Chondrocyte (in vitro differentiated cells): ENCODE measurements at regions not wholly inside any gene's neighbourhood (a gene's known extent, or its start where the extent isn't known, plus 50 kb on each side); places are given as distances from the start of the nearest gene placed in this dataset.

Source experiments
- DNase-seq: peaks from one replicate; pipeline ENCODE4 v3.0.0; 2021; ENCODE audit warnings: mixed read lengths, low spot score
- H3K27ac Mint-ChIP-seq: one replicate; pipeline ENCODE4 v1.8.0; 2021; ENCODE audit warnings: mild to moderate bottlenecking, moderate library complexity, mixed read lengths; ENCODE audit not compliant: unreplicated experiment
- H3K27me3 Mint-ChIP-seq: 2 replicates; pipeline ENCODE4 v1.8.0; 2021; ENCODE audit warnings: low read depth, mixed read lengths
- H3K36me3 Mint-ChIP-seq: 2 replicates; pipeline ENCODE4 v1.8.0; 2021; ENCODE audit warnings: low read depth, mixed read lengths
- H3K4me1 Mint-ChIP-seq: 2 replicates; pipeline ENCODE4 v1.8.0; 2021; ENCODE audit warnings: low read depth, mild to moderate bottlenecking, mixed read lengths
- H3K4me3 Mint-ChIP-seq: one replicate; pipeline ENCODE4 v1.8.0; 2021; ENCODE audit warnings: mild to moderate bottlenecking, moderate library complexity, mixed read lengths; ENCODE audit not compliant: unreplicated experiment
- H3K9me3 Mint-ChIP-seq: 2 replicates; pipeline ENCODE4 v1.8.0; 2021; ENCODE audit warnings: low read depth, mixed read lengths
- TF ChIP-seq, protein P1 (sequence below): fragments of 200-600 bp; sonication (generic); IDR thresholded peaks from 2 replicates; pipeline ENCODE4 v1.5.0; 2021; ENCODE audit warnings: antibody characterized with exemption, mild to moderate bottlenecking, moderate library complexity

DNA sequence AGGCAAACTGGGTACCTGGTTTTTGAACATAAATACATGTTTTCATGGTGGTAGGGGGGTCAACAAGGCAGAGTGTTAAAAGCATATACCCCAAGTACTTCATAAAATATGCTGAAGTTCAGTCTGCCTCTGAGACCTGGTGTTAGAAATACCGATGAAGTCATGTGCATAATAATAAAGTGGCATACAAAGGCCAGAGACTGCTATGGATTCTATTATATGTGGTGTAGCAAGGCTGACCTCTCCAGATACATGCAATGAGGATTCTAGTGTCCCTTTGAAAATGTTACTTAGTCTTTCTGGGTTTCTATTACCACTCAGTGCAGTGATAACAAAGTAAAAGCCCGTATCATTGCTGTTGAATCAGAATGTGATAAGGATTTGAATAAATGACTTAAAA, 487.5 kb upstream of the ZNF608 start:
- Mint-ChIP-seq H3K27me3 (no peaks in the 10 kb centered on the region), H3K4me3 (no peak overlapping the region), H3K27ac (no peak overlapping the region), H3K9me3 (no peaks in the 10 kb centered on the region), H3K36me3 (no peaks in the 10 kb centered on the region), H3K4me1 (no peaks in the 10 kb centered on the region)
- TF ChIP-seq, protein P1, sequence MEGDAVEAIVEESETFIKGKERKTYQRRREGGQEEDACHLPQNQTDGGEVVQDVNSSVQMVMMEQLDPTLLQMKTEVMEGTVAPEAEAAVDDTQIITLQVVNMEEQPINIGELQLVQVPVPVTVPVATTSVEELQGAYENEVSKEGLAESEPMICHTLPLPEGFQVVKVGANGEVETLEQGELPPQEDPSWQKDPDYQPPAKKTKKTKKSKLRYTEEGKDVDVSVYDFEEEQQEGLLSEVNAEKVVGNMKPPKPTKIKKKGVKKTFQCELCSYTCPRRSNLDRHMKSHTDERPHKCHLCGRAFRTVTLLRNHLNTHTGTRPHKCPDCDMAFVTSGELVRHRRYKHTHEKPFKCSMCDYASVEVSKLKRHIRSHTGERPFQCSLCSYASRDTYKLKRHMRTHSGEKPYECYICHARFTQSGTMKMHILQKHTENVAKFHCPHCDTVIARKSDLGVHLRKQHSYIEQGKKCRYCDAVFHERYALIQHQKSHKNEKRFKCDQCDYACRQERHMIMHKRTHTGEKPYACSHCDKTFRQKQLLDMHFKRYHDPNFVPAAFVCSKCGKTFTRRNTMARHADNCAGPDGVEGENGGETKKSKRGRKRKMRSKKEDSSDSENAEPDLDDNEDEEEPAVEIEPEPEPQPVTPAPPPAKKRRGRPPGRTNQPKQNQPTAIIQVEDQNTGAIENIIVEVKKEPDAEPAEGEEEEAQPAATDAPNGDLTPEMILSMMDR: no peak
- DNase-seq: no peak

- no peaks in the 10 kb centered on the region for H3K9me3 Mint-ChIP-seq
- TF ChIP-seq, protein P1: no peak
- DNase-seq: no peak
- H3K27me3 Mint-ChIP-seq: no peaks in the 10 kb centered on the region
- H3K36me3 Mint-ChIP-seq: no peaks in the 10 kb centered on the region
- no peak overlapping the region for H3K4me3 Mint-ChIP-seq
- H3K27ac Mint-ChIP-seq: no peak overlapping the region
- no peaks in the 10 kb centered on the region for H3K4me1 Mint-ChIP-seq
Measured at GRCh38 chr5:125236007-125236406, 489.6 kb upstream of the ZNF608 start.

GRCh38 chr5:125236981-125237380, 490.5 kb upstream of the ZNF608 start:
- Mint-ChIP-seq H3K9me3 (peaks cover 3% of the 10 kb centered on the region), H3K4me1 (no peaks in the 10 kb centered on the region), H3K36me3 (no peaks in the 10 kb centered on the region), H3K4me3 (no peak overlapping the region), H3K27ac (no peak overlapping the region), H3K27me3 (no peaks in the 10 kb centered on the region)
- TF ChIP-seq, protein P1: no peak
- no peak for DNase-seq

DNA sequence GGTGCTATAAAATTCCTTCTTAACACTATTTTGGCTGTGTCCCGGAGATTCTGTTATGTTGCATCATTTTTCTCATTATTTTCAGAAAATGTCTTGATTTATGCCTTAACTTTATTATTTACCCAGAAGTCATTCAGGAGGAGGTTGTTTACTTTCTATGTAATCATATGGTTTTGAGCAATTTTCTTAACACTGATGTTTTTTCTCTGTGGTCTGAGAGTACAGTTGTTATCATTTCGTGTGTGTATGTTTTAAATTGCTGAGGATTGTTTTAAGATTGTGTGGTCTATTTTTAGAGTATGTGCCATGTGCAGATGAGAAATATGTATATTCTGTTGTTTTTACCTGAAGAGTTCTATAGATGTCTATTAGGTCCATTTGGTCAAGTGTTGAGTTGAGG, 498.1 kb upstream of the ZNF608 start:
- Mint-ChIP-seq H3K9me3 (peaks cover 22% of the 10 kb centered on the region), H3K4me3 (no peak overlapping the region), H3K27me3 (no peaks in the 10 kb centered on the region), H3K4me1 (peaks cover 7% of the 10 kb centered on the region), H3K27ac (no peak overlapping the region), H3K36me3 (peaks cover 5% of the 10 kb centered on the region)
- TF ChIP-seq, protein P1: no peak
- no peak for DNase-seq

- no peak overlapping the region for H3K4me3 Mint-ChIP-seq
- TF ChIP-seq, protein P1: no peak
- peaks cover 5% of the 10 kb centered on the region for H3K36me3 Mint-ChIP-seq
- H3K27ac Mint-ChIP-seq: no peak overlapping the region
- peaks cover 22% of the 10 kb centered on the region for H3K9me3 Mint-ChIP-seq
- H3K27me3 Mint-ChIP-seq: no peaks in the 10 kb centered on the region
- no peak for DNase-seq
- peaks cover 7% of the 10 kb centered on the region for H3K4me1 Mint-ChIP-seq
Measured at GRCh38 chr5:125245216-125245615, 498.8 kb upstream of the ZNF608 start.
